ENCODE measurements at regions not wholly inside any gene's neighbourhood (a gene's known extent, or its start where the extent isn't known, plus 50 kb on each side); places are given as distances from the start of the nearest gene placed in this dataset.

- TF ChIP-seq CTCF (IDR thresholded peaks at IDR 0.05; ENCODE audit: borderline replicate concordance, control extremely low read depth, extremely low read depth, insufficient read depth, missing control alignments) = no peak
- in situ Hi-C loops (cut with MboI; ENCODE audit: low sequenced_read_pairs, unreplicated experiment) = no loop called here
- no peak for DNase-seq (ENCODE audit: low spot score)
These were observed 67.9 kb upstream of the CHL1 start for GRCh38 chr3:128515-129172.

- no peak for DNase-seq (ENCODE audit: low spot score)
- in situ Hi-C loops (cut with MboI; ENCODE audit: low sequenced_read_pairs, unreplicated experiment) = no loop called here
- no peak for TF ChIP-seq CTCF (IDR thresholded peaks at IDR 0.05; ENCODE audit: borderline replicate concordance, control extremely low read depth, extremely low read depth, insufficient read depth, missing control alignments)
These were observed 65.2 kb upstream of the CHL1 start for GRCh38 chr3:131151-131888.

GRCh38 chr3:132378-132777 lies 64.2 kb upstream of the CHL1 start:
- in situ Hi-C loops (cut with MboI; ENCODE audit: low sequenced_read_pairs, unreplicated experiment) = no loop called here
- no peak for TF ChIP-seq CTCF (IDR thresholded peaks at IDR 0.05; ENCODE audit: borderline replicate concordance, control extremely low read depth, extremely low read depth, insufficient read depth, missing control alignments)
- DNase-seq (ENCODE audit: low spot score) = no peak

DNA sequence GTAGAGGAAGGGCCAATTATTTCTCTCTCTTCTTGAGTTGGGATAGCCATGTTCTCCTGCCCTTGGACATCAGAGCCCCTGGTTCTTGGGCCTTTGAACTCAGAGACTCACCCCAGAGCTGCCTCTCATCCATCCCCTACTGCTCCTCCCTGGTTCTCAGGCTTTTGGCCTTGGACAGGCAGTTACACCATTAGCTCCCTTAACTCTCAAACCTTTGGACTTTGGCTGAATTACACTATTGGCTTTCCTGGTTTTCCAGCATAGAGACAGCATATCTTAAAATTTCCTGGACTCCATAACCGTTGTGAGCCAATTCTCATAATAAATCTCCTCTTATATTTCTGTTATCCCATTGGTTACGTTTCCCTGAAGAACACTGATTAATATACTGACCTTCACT lies 63.7 kb upstream of the CHL1 start:
- no peak for TF ChIP-seq CTCF (IDR thresholded peaks at IDR 0.05; ENCODE audit: borderline replicate concordance, control extremely low read depth, extremely low read depth, insufficient read depth, missing control alignments)
- DNase-seq (ENCODE audit: low spot score) = no peak
- in situ Hi-C loops (cut with MboI; ENCODE audit: low sequenced_read_pairs, unreplicated experiment) = no loop called here

DNA sequence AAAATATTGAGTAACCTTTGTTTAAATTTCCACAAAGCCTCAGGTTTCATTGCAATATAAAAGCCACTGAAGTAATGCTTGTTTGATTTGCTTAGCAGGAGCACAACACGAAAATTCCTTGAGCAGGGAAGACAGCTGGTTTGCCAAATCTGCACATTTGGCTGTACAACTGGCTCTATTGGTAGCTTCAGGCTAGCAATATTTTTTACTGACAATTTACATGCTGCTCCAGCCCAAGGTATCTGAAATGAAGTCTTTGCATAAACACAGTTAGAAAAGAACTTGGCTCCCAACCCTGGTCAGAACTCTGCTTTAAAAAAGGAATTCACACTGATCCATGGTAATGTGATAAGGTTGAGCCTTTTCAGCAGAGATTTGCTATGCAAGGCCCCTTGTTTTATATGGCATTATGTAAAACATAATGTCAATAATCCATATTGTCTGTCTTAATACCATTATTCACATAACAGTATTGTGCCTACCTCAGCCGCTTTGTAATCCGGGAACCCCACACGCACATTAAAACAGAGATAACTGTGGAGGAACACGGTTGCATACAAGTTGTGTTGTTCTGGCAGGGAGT lies 55.7 kb upstream of the CHL1 start:
- no peak for TF ChIP-seq CTCF (IDR thresholded peaks at IDR 0.05; ENCODE audit: borderline replicate concordance, control extremely low read depth, extremely low read depth, insufficient read depth, missing control alignments)
- DNase-seq (ENCODE audit: low spot score) = no peak
- in situ Hi-C loops (cut with MboI; ENCODE audit: low sequenced_read_pairs, unreplicated experiment) = no loop called here

Measured in GM13976 (cell line).